ENCODE measurements at regions not wholly inside any gene's neighbourhood (a gene's known extent, or its start where the extent isn't known, plus 50 kb on each side); places are given as distances from the start of the nearest gene placed in this dataset.

DNA sequence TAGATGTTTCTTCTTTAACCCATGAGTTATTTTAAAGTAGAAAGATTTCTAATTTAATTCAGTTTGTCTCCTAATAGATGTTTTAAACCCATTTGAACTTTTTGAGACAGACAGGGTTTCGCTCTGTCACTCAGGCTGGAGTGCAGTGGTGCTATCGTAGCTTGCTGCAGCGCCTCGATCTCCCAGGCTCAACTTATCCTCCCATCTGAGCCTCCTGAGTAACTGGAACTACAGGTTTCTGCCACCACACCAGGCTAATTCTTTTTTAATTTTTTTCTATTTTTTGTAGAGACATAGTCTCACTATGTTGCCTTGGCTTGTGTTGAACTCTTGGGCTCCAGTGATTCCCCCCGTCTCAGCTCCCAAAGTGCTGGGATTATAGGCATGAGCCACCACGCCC is 53.0 kb upstream of the RAB18 start:
- no peak for DNase-seq

DNA sequence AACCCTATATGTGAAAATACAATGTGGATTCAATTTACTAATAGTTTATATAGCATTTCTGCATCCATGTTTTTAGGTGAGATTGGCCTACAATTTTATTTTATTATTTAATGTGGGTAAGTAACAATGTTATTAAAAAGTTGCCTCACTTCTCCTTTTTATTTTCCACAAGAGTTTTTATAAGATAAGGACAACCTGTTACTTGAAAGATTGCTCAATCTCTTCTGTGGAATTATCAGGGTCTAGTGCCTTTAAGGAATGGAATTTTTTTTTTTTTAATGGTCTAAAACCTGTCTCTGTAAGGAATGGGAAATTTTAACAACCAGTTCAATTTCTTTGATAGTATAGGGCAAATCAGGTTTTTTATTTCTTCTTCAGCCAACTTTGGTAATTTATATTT is 53.9 kb upstream of the RAB18 start:
- DNase-seq = no peak

DNA sequence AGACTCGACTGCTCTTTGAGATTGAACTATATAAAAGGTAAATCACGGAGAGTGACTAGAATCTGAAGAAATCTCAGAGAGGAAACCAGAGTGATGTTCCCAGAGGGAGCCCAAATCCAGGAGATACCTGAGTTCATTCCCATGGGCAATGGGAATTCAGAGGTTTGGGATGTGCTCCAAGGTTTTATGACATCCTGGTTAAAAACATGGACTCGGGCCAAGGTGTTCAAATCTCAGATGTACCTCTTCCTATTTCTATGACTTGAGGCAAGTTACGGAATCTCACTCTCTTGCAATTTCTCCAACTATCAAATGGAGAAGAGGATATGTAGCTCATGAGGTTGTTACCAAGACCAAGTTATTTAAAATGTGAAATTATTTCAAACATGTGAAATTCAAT is 54.5 kb upstream of the RAB18 start:
- no peak for DNase-seq

DNA sequence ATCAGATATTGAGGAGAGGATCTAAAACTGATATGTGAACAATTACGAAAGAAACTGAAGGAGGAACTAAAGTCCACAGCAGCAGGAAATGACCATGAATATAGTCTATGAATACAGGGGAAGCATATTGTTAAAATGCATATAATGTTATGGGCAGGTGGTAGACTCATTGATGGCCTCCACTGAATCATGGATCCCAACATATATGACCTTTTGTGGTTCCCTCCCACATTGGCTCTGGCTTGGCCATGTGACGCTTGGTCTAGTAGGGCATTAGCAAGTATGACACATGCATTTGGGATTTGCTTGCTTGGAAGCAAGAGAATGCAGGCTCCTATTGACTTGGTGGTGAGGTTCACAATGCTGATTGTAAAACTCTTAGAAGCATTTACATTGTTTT is 55.2 kb upstream of the RAB18 start:
- DNase-seq = no peak

DNA sequence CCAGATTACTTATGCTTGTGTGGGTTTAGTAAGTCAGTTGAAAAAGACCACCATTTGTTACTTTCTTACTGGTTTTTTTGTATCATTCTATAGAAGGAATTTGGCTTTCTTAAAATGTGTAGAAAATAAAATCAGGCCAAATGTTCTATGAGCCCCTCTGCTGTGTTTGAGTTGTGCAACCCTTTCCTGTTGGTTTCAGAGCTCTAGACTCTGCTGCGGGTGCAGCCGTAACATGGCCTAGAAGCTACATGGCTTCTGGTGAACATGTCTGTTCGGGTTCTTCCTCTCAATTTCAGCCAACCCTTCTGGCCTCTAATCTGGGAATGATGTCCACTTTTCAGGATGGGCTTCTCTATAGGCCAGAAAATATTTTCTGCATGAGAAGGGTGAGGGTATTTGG is 56.6 kb upstream of the RAB18 start:
- no peak for DNase-seq

DNA sequence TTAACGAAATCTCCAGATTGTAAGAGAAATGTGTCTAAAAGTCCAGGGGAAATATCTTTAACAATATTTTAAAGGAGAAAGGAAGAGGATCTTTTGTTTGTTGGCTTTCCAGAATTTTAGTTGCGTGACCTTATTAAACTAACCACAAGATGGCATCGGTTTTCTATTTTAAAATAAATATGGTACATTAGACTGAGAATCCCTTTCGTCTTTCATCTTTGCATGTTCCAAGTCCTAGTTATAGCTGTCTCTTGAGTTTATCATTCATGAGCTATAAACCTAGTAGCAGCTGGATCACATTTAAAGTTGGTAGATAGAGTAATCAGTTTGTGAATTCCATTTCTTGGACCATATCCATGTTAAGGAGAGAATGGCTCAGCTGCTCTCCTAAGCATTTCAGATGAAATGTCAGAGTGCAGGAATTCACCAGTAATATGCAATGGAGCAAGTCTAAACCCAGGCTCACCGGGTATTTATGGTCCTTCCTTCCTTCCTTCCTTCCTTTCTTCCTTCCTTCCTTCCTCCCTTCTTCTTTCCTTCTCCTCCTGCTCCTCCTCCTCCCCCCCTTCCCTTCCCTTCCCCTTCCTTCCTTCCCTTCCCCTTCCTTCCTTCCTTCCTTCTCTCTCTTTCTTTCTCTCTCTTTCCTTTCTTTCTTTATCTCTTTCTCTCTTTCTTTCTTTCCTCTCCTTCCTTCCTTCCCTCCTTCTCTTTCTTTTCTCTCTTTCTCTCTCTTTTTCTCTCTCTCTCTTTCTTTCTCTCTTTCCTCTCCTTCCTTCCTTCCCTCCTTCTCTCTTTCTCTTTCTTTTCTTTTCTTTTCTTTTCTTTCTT is 57.8 kb upstream of the RAB18 start:
- DNase-seq = peak; percentile 31

DNA sequence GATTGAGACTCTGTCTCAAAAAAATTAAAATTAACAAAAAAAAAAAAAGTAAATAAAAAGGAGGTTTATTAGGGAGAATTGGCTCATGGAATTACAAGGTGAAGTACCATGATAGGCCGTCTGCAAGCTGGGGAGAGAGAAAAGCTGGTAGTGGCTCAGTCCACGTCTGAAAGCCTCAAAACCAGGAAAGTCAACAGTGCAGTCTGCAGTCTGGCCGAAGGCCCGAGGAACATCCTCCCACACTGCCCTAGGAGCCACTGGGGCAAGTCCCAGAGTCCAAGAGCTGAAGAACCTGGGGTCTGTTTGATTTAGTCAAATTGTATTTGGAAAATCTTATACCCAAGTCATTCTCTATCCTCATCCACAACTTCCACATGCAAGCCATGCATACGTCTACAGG is 59.0 kb upstream of the RAB18 start:
- no peak for DNase-seq

DNA sequence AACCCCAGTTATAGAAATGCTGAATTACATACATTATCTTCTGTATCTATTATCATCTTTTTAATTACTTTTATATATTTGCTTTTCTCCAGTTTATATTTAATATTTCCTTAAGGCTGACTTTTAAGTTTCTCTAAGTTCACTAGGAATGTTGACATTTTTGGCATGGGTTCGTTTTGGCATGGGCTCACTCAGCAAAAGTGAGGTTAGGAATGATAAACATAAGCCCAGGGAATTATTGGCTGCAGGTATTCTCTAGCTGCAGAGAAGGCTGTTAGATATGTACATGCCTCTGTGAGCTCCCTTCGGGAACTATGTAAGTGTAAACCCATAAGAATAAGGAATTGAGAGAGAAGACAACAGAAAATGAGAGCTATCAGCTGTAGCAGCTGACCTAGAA is 63.6 kb upstream of the RAB18 start:
- no peak for DNase-seq

DNA sequence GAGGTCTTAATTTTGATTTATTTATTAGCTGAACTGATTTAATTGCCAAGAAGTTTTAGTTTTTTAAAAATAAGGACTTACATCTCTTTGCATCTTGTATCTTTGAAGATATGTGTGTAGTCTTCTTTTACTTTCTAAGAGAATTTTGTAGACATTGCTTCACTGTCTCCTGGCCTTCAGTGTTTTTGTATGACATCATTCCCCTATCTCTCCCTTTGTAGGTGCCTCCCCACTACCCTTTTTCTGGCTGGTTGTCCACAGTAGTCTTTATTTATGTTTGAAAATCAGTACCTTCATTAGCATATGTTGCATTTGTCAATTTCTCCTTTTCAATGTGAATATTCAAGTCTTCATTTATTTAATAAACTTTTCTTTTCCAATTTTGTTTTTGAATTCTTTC is 64.1 kb upstream of the RAB18 start:
- no peak for DNase-seq

DNA sequence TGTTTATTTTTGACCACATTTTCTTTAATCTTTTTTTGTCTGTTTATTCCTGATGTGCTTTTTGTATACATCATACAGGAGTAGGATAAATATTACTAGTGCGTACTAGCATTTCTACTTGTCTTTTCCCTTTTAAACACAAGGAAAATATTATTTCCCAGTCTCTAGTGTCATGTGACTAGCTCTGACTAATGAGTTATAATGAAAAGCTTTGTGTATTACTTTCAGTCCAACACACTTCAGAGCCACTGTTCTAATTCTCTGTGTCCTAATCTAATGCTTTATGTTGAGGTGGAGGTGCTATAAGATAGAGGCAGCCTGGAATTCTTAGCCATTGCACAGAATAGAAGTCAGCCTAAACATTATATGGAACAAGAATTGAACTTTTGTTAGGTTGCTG is 65.0 kb upstream of the RAB18 start:
- DNase-seq = no peak

DNA sequence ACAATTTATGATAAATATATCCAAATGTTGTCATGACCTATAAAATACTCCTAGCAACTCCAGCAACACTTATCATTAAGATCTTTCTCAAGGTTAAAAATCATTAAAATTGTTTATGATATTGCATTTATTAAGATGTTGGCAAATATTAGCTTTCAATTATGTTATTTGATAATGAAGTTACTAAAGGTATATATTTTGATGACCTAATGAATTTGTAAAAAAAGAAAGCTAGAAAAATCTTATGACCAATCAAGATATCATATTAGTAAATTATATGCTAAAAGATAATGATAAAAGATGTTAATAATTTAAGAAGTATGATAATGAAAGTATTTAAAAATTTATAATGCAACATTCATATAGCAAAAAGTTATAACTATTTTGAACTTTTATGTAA is 66.3 kb upstream of the RAB18 start:
- no peak for DNase-seq

DNA sequence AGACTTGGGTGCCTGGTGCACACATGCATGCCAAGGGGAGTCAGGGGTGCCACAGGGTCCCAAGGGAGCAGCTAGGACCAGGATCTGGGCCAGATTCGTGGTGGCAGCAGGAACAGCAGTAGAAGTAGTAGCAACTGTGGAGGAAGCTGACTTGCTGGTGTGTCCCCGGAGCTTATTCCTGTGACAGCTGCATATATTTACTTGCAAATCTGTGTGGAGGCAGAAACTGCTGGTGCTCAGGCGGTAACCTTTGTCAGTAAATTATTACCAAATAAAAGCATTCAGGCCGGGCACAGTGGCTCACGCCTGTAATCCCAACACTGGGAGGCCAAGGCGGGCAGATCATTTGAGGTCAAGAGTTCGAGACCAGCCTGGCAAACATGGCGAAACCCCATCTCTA is 67.4 kb upstream of the RAB18 start:
- DNase-seq = no peak

DNA sequence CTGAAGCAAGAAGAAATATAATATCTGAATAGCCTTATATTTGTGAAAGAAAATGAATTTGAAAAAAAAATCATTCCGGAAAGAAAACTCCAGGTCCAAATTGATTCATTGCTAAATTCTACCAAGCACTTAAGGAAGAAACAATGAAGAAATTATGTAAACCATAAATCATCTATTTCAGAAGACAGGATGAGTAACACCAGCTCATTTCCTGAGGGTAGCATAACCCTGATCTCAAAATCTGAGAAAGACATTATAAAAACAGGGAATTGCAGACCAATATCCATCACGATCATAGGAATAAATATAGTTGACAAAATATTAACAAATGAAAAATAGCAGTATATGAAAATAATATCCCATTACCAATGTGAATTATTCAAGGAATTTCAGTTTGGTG is 70.1 kb upstream of the RAB18 start:
- no peak for DNase-seq

DNA sequence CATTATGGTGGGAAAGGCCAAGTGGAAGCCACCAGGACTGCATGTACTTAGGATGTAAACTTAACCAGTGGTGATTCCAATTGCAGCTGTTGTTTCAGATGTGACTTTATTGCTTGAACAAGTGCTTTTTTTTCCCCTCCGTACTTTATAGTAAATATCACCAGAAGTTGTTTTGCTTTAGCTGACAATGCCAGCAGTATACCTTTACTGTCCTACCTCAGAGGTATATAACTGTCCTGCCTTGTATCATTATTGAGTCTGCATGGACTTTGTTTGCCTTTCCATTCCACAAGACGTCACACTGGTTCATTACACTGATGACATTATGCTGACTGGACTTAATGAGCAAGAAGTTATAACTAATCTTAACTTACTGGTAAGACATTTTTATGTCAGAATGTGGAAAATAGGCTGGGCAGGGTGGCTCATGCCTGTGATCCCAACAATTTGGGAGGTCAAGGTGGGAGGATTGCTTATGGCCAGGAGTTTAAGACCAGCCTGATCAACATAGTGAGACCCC is 77.1 kb upstream of the RAB18 start:
- no peak for DNase-seq

DNA sequence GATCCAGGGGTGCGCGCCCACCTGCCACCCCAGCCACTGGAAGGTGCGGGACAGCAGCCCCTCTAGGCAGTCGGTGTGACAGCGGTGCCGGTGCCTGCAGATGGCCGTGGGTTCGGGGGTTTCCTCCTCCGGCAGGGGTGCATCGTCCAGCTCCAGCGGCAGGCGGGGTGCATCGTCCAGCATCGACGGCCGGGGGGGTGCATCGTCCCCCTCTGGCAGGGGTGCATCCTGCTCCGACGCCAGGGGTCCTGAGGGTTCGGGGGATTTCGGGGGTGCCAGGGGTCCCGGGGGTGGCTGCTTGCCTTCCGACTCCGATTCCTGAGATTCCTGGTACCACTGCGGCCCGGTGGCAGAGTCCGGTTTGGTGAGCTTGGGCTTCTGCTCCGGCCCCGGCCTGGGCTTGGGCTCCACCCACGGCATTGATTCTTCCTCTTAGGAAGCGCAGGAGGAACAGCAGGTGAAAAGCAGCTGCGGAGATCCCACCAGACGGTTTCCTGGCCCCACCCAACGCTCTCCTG is 90.2 kb upstream of the RAB18 start:
- no peak for DNase-seq

DNA sequence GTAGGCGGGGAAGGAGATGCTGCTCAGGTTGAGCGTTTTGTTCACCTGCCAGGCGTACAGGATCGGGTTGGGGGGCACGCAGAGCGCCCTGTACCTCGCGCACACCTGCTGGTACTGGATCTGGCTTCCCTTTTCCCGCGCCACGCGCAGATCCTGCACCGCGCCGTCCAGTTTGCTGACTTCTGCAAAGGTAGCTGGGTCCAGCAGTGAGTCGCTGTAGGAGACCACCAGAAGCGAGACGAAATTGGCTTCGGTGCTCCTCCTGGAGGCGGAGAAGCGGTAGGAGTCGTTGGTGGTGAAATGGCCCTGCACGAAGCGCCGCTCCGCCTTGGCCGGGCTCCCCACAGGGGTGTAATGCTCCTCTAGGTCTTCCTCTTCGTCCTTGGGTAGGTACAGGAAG is 90.7 kb upstream of the RAB18 start:
- DNase-seq = no peak

DNA sequence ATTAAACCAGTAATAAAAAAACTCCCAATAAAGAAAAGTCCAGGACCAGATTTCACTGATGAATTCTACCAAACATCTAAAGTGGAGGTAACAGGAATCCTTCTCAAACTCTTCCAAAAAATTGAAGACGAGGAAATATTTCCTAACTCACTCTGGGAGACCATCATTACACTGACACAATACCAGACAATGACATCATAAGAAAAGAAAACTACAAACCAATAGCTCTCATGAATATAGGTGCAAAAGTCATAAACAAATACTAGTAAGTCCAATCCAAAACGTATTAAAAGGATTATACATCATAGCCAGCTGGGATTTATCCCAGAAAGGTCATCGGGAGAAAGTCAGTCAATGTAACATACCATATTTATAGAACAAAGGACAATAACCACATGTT is 94.0 kb upstream of the RAB18 start:
- DNase-seq = no peak

DNA sequence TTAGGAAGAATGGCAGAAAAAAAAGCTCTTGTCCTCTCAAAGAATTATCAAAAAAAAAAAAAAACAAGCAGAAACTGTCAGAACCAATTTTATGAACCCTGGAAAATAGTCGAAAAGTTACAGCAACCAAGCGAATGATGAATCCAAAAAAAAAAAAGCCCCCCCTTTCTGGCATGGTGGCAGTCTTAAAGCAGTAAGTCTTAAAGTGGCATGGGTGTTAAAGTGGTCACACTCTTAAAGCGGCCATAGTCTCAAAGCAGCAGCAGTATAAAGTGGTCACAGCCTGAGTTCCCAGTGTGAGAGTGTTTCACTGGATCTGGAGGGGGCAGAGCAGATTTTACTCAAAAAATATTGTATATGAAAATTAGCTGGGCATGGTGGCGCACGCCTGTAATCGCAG is 96.8 kb upstream of the RAB18 start:
- DNase-seq = no peak

DNA sequence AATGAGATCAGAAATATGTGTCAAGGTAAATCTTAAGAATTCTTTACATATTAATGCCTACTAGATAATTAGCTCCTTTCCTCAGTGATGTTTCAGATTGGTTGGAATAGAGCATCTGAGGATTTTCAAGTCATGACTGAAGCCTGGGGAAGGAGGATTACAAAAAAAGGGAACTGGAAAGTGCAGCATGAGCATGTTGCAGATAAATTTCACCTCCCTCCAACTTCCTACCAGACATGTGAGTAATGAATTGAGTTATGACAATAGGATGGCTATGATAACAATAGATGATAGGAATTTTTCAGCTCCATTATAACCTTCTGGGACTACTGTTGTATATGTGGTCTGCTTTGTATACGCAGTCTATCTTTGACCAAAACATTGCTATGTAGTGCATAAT is 104.2 kb upstream of the RAB18 start:
- DNase-seq = no peak

DNA sequence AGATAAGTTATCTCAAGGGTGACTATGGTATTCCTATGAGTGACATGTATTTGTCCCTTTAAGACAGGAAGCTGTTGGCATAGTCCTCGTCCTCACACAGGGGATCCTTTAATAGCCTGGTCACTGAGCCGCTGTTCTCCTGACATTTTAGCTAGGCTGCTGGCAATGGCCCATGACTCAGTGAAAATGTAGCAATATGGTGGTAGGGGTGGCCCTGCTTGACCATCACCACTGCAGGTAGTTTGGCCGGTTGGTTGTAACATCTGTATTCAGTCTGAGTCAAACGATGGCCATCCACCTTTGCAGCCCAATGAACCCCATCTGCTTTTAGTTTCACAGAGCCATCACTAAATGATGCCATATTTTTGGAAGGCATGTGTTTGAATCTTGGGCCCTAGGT is 110.1 kb upstream of the RAB18 start:
- DNase-seq = no peak

DNA sequence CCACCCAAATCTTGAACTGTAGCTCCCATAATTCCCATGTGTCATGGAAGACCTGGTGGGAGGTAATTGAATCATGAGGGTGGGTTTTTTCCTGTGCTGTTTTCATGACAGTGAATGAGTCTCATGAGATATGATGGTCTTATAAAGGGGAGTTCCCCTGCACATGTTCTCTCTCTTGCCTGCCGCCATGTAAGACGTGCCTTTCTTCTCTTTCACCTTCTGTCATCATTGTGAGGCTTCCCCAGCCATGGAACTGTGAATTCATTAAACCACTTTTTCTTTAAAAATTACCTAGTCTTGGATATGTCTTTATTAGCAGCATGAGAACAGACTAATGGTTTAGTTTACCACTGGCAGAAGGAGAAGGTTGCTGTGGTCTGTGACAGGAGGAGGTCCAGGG is 111.5 kb upstream of the RAB18 start:
- DNase-seq = no peak

DNA sequence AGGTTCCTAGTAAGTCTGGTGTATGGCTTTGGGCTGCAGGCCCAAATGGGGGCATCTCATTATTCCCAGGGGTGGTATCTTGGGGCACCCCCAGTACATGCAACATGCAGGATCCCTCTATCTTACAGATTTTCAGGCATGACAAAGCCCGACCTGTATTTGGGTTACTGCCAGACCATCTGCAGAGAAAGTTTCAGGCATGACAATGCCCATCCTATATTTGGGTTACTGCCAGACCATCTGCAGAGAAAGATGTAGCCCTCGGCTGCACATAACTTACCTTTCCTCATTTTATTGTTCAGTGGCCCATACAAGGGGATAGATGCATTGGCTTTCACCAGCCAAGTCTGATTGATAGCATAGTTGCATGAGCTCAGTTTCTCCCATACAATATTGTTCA is 112.2 kb upstream of the RAB18 start:
- DNase-seq = no peak

DNA sequence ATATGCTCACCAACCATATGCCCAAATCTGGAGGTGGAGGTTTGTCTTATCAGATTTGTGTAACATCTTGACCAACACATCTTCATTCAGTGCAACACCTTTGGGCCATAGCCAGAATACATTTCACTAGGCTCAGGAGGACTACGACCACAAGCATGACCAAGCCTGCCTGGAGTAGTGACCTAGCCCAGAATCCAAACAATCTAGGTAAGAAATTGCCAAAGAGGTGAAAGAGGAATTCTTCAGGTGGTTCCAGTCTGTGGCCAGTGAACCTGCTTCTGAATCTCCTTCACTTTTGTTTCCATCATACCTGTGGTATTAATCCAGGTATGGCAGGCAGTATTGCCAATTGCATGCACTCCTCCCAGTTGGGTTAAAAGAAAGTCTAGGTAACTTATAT is 112.8 kb upstream of the RAB18 start:
- DNase-seq = no peak

DNA sequence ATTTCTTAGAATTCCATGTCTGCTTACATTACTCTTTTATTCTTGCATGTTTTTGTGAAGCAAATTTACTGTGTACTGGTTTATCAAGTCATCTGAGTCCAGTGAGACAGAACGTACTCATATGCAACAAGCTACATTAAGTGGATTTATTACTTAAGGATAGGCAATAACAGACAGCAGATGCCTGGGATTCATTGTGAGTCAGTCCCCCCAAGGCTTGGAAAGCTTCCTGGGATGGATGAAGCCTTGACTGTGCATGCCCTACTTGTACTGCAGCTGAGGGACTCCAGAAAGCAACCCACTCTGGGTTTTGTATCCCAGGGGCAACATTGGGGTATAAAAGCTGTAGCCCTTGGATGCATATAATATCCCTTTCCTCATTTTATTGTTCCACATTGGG is 113.4 kb upstream of the RAB18 start:
- no peak for DNase-seq
